NOMO-1 (cell line): ENCODE measurements at regions not wholly inside any gene's neighbourhood (a gene's known extent, or its start where the extent isn't known, plus 50 kb on each side); places are given as distances from the start of the nearest gene placed in this dataset.

ENCODE experiments used
- DNase-seq, 2 experiments: peaks; one replicate each; lab custom pipeline; 2025; ENCODE audit not compliant: unreplicated experiment in 2 of 2; lab: John Stamatoyannopoulos, UW

- no peak for DNase-seq
Observed at GRCh38 chr6:151753581-151753980, 53.9 kb upstream of the ESR1 start.

DNA sequence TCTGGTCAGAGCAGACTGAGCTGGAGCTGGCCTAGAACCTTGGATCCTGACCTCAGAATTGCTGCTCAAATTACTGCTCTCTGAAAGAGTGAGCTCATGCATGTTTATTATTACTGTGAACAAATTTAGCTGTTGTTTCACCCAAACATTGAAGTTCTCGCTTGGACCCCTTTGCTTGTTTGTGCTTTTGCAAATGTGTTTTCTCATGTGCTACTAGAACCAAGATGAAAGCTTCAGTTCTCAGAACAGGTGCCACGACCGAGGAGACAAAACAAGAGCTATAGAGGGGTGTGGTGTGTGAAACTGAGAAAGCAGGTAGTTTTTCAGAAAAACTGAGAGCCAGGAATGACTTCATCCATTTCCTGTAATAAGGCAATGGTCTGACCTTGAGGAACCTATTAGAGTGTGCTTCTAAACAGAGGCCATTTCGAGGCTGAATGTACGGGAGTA lies 50.0 kb upstream of the ESR1 start:
- no peak for DNase-seq
